Suprapubic skin (tissue), 4 donors: ENCODE measurements at regions not wholly inside any gene's neighbourhood (a gene's known extent, or its start where the extent isn't known, plus 50 kb on each side); places are given as distances from the start of the nearest gene placed in this dataset.

ENCODE experiments used
- EP300 ChIP-seq: sonication (generic); formaldehyde crosslinking; IDR thresholded peaks from one replicate; pipeline ENCODE4 v1.6.1; 2017; ENCODE audit warnings: antibody characterized with exemption
- POLR2A ChIP-seq, 2 donors: fragments of 450-650 bp; IDR thresholded peaks; one replicate each; pipeline ENCODE4 v1.6.1; 2017; ENCODE audit warnings: antibody characterized with exemption in 2 of 2, mild to moderate bottlenecking in 2 of 2, moderate library complexity in 2 of 2
- POLR2AphosphoS5 ChIP-seq, 3 donors: sonication (generic); formaldehyde crosslinking; IDR thresholded peaks; one replicate each; pipeline ENCODE4 v1.6.1; 2017; ENCODE audit warnings: antibody characterized with exemption in 3 of 3

GRCh38 chr9:31699836-31700235, 684.6 kb upstream of the ACO1 start:
- TF ChIP-seq POLR2AphosphoS5 (IDR thresholded peaks at IDR 0.05) (no peak), POLR2A (IDR thresholded peaks at IDR 0.05) (no peak), EP300 (no peak)
